ENCODE measurements at regions not wholly inside any gene's neighbourhood (a gene's known extent, or its start where the extent isn't known, plus 50 kb on each side); places are given as distances from the start of the nearest gene placed in this dataset.

DNA sequence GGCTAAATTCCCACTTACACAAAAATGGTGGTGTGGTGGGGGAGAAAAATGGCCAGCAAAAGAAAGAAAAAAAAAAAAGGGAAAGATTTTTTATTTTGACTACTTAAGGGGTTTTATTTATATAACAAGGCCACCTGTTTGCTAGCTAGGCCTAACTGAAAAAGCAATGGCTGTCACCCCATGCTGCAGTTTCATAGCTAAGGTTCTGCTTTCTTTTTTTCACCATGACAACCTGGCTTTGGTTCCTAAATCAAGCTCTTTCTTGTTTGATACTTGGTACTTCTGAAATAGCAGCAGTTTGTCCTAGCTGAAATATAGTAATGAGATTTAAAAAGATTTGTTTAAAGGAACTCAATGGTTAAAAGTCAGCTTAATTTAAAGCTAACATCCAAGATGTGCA, 433.2 kb upstream of the MEX3C start:
- TF ChIP-seq CTCF (conservative IDR thresholded peaks at IDR 0.05; ENCODE audit: low read depth, low read length) (no peak), EZH2 (IDR thresholded peaks at IDR 0.05; ENCODE audit: borderline replicate concordance, low read depth, low read length, poor library complexity, severe bottlenecking) (no peak)

All from A673 (cell line).